Endothelial cell of umbilical vein (primary cell): ENCODE measurements at regions not wholly inside any gene's neighbourhood (a gene's known extent, or its start where the extent isn't known, plus 50 kb on each side); places are given as distances from the start of the nearest gene placed in this dataset.

Experiments
- BruUV-seq: library from RNA; stranded (reverse); fragments of 400-500 nt; replicated peaks from 2 replicates; lab custom pipeline; 2021; lab: Mats Ljungman, UMichigan
- CTCF ChIA-PET: fragments of 300-600, 350-600 bp; sonication (Branson Sonifier 250); formaldehyde crosslinking; loops from one replicate; lab custom pipeline; 2021; ENCODE audit warnings: antibody characterized with exemption, inconsistent platforms; lab: Charles Lee
- POLR2A ChIA-PET: fragments of 300-600, 350-600 bp; sonication (Branson Sonifier 250); formaldehyde crosslinking; loops from one replicate; lab custom pipeline; 2021; ENCODE audit warnings: antibody characterized with exemption, inconsistent platforms; lab: Charles Lee
- DNase-seq: peaks from one replicate; pipeline ENCODE4 v3.0.0-alpha.2; 2011; ENCODE audit warnings: low read depth, low spot score
- FAIRE-seq: peaks from 2 replicates; lab custom pipeline; 2011; peaks lifted over from hg19 to GRCh38; lab: Jason Lieb, UNC
- H2AFZ ChIP-seq: 2 replicates; pipeline ENCODE4 v1.6.0; 2012; ENCODE audit warnings: low read depth, low read length, control low read depth, inconsistent platforms
- H3K27ac ChIP-seq: 2 replicates; pipeline ENCODE4 v1.5.1; 2011; ENCODE audit warnings: low read depth, mild to moderate bottlenecking, control low read depth, low read length, moderate library complexity; ENCODE audit not compliant: insufficient read depth
- H3K27me3 ChIP-seq, 2 experiments: 2 replicates each; pipeline versions ENCODE4 v1.6.0 to v1.6.1; 2011; ENCODE audit warnings: low read length in 2 of 2, mixed read lengths in 1 of 2; ENCODE audit not compliant: control insufficient read depth in 2 of 2, insufficient read depth in 2 of 2
- H3K36me3 ChIP-seq, 2 experiments: 2 replicates in 1 of 2; 3 replicates in 1 of 2; pipeline ENCODE4 v1.5.1; 2011; ENCODE audit warnings: low read length in 2 of 2, mild to moderate bottlenecking in 1 of 2, moderate library complexity in 1 of 2; ENCODE audit not compliant: control insufficient read depth in 2 of 2, insufficient read depth in 2 of 2; ENCODE audit errors: extremely low read depth in 1 of 2
- H3K4me1 ChIP-seq: 3 replicates; pipeline ENCODE4 v1.5.1; 2011; ENCODE audit warnings: mild to moderate bottlenecking, low read length; ENCODE audit not compliant: control insufficient read depth, insufficient read depth; ENCODE audit errors: extremely low read depth
- H3K4me2 ChIP-seq: 2 replicates; pipeline ENCODE4 v1.6.1; 2011; ENCODE audit warnings: low read length, control low read depth, mixed read lengths; ENCODE audit not compliant: insufficient read depth
- H3K4me3 ChIP-seq, 3 experiments: fragments of 200-600 bp in 1 of 3; sonication (generic), shearing (Covaris generic) in 1 of 3; replicated peaks in 1 of 3; 2 replicates each; pipeline ENCODE4 v1.5.1; 2011 to 2016; ENCODE audit warnings: control low read depth in 3 of 3, low read length in 3 of 3, mild to moderate bottlenecking in 2 of 3, inconsistent platforms in 1 of 3, low read depth in 1 of 3, moderate library complexity in 1 of 3; ENCODE audit not compliant: insufficient read depth in 1 of 3
- H3K79me2 ChIP-seq: 2 replicates; pipeline ENCODE4 v1.6.0; 2012; ENCODE audit warnings: low read length, inconsistent platforms; ENCODE audit not compliant: control insufficient read depth, insufficient read depth
- H3K9ac ChIP-seq: replicated peaks from 2 replicates; pipeline ENCODE3; 2011; ENCODE audit warnings: low read length, control low read depth; ENCODE audit not compliant: insufficient read depth; ENCODE audit errors: extremely low read depth
- H3K9me1 ChIP-seq: replicated peaks from 3 replicates; pipeline ENCODE4 v1.6.0; 2011; ENCODE audit warnings: mild to moderate bottlenecking, low read length; ENCODE audit not compliant: control insufficient read depth, insufficient read depth; ENCODE audit errors: extremely low read depth
- H3K9me3 ChIP-seq: replicated peaks from 2 replicates; pipeline ENCODE4 v1.5.1; 2012; ENCODE audit warnings: low read length, inconsistent platforms; ENCODE audit not compliant: control insufficient read depth, insufficient read depth
- H4K20me1 ChIP-seq: replicated peaks from 2 replicates; pipeline ENCODE3; 2011; ENCODE audit warnings: mild to moderate bottlenecking, low read length; ENCODE audit not compliant: control insufficient read depth, insufficient read depth; ENCODE audit errors: extremely low read depth
- EZH2 ChIP-seq: IDR thresholded peaks from 2 replicates; pipeline ENCODE4 v1.6.1; 2012; ENCODE audit warnings: borderline replicate concordance, low read depth, mild to moderate bottlenecking, moderate library complexity, low read length, inconsistent platforms; ENCODE audit not compliant: severe bottlenecking
- FOS ChIP-seq: IDR thresholded peaks from 2 replicates; pipeline ENCODE4 v1.6.1; 2011; ENCODE audit warnings: mild to moderate bottlenecking, low read length, moderate library complexity, borderline replicate concordance; ENCODE audit not compliant: insufficient read depth
- JUN ChIP-seq: IDR thresholded peaks from 2 replicates; pipeline ENCODE4 v1.6.1; 2011; ENCODE audit warnings: borderline replicate concordance, low read depth; ENCODE audit not compliant: insufficient read length, insufficient read depth
- MYC ChIP-seq: IDR thresholded peaks from one replicate; pipeline ENCODE4 v1.6.1; 2011; ENCODE audit warnings: mild to moderate bottlenecking, low read depth, low read length
- POLR2A ChIP-seq: IDR thresholded peaks from 2 replicates; pipeline ENCODE4 v1.6.1; 2012; ENCODE audit warnings: low read depth, mild to moderate bottlenecking, control low read depth, low read length
- dilution Hi-C: fragments of 300-500 bp; cut with MboI; formaldehyde crosslinking; loops from one replicate; pipeline ENCODE4 v1.15.0; 2019; ENCODE audit warnings: low sequenced_read_pairs; ENCODE audit not compliant: extremely low pct_ligation_motif_present
- intact Hi-C: fragments of 100-400 bp; cut with micrococcal nuclease; formaldehyde crosslinking; loops from one replicate; pipeline ENCODE4 v1.10.0; 2022
- TF ChIP-seq, protein P1 (sequence below), 2 donors: IDR thresholded peaks; 1 replicate in 1 of 2; 2 replicates in 1 of 2; pipeline ENCODE4 v1.5.1; 2011; ENCODE audit warnings: low read length in 2 of 2, mild to moderate bottlenecking in 2 of 2, moderate library complexity in 2 of 2, control low read depth in 1 of 2, inconsistent platforms in 1 of 2, low read depth in 1 of 2; ENCODE audit not compliant: insufficient read depth in 1 of 2; ENCODE audit errors: extremely low read depth in 1 of 2

DNA sequence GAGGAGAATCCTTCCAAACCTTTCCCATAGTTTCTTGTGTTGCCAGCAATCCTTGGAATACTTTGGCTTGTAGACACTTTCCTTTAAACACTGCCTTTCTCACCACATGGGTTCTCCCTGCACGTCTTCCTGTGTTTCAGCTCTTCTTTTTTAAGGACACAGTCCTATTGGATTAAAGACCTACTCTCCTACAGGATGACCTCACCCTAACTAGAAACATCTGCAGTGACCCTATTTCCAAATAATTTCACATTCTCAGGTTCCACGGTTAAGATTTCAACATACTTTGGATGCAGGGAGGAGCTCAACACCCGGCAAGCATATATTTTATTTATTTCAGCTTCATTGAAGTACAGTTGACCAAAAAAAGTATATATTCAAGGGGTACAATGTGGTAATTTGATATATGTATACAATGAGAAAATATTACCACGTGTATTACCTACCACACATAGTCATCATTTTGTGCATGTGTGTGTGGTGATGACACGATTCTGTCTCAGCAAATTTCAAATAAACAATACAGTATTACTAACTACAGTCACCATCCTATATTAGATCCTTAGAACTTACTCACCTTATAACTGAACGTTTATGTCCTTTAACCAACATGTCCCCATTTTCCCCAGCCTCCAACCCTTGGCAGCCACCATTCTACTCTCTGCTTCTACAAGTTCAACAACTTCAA is 745.0 kb downstream of the CBLN2 start:
- DNase-seq (no peak), FAIRE-seq (no peak)
- H3K36me3 ChIP-seq: no peaks in the 10 kb centered on the region
- H3K9me1 ChIP-seq: no peaks in the 10 kb centered on the region
- TF ChIP-seq MYC (no peak), FOS (no peak), POLR2A (no peak), EZH2 (no peak)
- ChIA-PET CTCF (interaction anchor here (0.8 kb wide), 1 partner anchor 14 kb away, joined by 3 read pairs; no protein-coding TSS in a partner anchor), POLR2A (no interaction called here)
- no peak overlapping the region for H3K4me2 ChIP-seq
- H3K9me3 ChIP-seq: no peaks in the 10 kb centered on the region
- H3K9ac ChIP-seq: no peak overlapping the region
- no peak overlapping the region for H2AFZ ChIP-seq
- BruUV-seq: no TSS peak
- no peaks in the 10 kb centered on the region for H3K27me3 ChIP-seq
- no peaks in the 10 kb centered on the region for H3K79me2 ChIP-seq
- H3K4me1 ChIP-seq: no peaks in the 10 kb centered on the region
- intact Hi-C loops: no loop called here
- dilution Hi-C loops: no loop called here
- no peak overlapping the region for H3K4me3 ChIP-seq
- H3K27ac ChIP-seq: no peak overlapping the region
- no peaks in the 10 kb centered on the region for H4K20me1 ChIP-seq

DNA sequence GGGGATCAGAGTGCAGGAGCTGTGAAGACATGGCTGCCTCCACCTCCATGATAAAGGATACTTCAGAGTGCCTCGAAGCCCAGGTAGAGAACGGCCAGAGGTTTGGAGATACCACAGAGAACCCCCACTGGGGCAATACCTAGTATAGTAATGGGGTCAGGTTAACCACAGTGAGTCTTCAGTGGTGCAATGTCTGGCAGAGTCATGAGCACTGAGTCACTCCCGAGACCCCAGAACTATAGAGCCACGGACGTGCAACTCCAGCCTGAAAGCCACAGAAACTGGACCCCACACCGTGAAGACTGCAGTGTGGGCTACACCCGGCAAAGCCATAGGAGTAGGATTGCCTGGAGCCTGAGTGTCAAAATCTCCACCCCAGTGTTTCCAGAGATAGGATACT is 746.6 kb downstream of the CBLN2 start:
- DNase-seq (no peak), FAIRE-seq (no peak)
- intact Hi-C loops: no loop called here
- H3K27me3 ChIP-seq: no peaks in the 10 kb centered on the region
- TF ChIP-seq JUN: no peak
- TF ChIP-seq, protein P1, sequence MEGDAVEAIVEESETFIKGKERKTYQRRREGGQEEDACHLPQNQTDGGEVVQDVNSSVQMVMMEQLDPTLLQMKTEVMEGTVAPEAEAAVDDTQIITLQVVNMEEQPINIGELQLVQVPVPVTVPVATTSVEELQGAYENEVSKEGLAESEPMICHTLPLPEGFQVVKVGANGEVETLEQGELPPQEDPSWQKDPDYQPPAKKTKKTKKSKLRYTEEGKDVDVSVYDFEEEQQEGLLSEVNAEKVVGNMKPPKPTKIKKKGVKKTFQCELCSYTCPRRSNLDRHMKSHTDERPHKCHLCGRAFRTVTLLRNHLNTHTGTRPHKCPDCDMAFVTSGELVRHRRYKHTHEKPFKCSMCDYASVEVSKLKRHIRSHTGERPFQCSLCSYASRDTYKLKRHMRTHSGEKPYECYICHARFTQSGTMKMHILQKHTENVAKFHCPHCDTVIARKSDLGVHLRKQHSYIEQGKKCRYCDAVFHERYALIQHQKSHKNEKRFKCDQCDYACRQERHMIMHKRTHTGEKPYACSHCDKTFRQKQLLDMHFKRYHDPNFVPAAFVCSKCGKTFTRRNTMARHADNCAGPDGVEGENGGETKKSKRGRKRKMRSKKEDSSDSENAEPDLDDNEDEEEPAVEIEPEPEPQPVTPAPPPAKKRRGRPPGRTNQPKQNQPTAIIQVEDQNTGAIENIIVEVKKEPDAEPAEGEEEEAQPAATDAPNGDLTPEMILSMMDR (IDR thresholded peaks at IDR 0.05; ENCODE audit: extremely low read depth in 1 of 2, insufficient read depth in 1 of 2, low read depth in 1 of 2, low read length in 2 of 2): no peak
- no peak for TF ChIP-seq POLR2A
- no peak for TF ChIP-seq FOS
- no peak for TF ChIP-seq EZH2
- TF ChIP-seq MYC: no peak
- BruUV-seq: no TSS peak
- H2AFZ ChIP-seq: no peak overlapping the region
- H3K4me1 ChIP-seq: no peaks in the 10 kb centered on the region
- no peak overlapping the region for H3K27ac ChIP-seq
- no peak overlapping the region for H3K4me3 ChIP-seq
- no peaks in the 10 kb centered on the region for H3K79me2 ChIP-seq
- no peaks in the 10 kb centered on the region for H4K20me1 ChIP-seq
- ChIA-PET CTCF (no interaction called here), POLR2A (no interaction called here)
- no peak overlapping the region for H3K9ac ChIP-seq
- H3K9me1 ChIP-seq: no peaks in the 10 kb centered on the region
- H3K36me3 ChIP-seq: no peaks in the 10 kb centered on the region
- dilution Hi-C loops: no loop called here
- no peaks in the 10 kb centered on the region for H3K9me3 ChIP-seq
- H3K4me2 ChIP-seq: no peak overlapping the region
